Mononuclear cell (primary cell): ENCODE measurements at regions not wholly inside any gene's neighbourhood (a gene's known extent, or its start where the extent isn't known, plus 50 kb on each side); places are given as distances from the start of the nearest gene placed in this dataset.

Experiments
- H3K27me3 ChIP-seq: 2 replicates; pipeline ENCODE4 v1.6.0; 2011; ENCODE audit warnings: low read length, control low read depth; ENCODE audit not compliant: insufficient read depth
- H3K4me1 ChIP-seq: 2 replicates; pipeline ENCODE4 v1.5.1; 2011; ENCODE audit warnings: mild to moderate bottlenecking, low read length, control low read depth; ENCODE audit not compliant: insufficient read depth
- H3K4me3 ChIP-seq: 2 replicates; pipeline ENCODE4 v1.5.1; 2011; ENCODE audit warnings: mild to moderate bottlenecking, low read length, moderate library complexity
- H3K9me3 ChIP-seq: 2 replicates; pipeline ENCODE4 v1.5.1; 2011; ENCODE audit warnings: low read depth, mild to moderate bottlenecking, control low read depth, low read length

- Histone ChIP-seq H3K9me3 (no peaks in the 10 kb centered on the region), H3K4me3 (no peak overlapping the region), H3K4me1 (peaks cover 25% of the 10 kb centered on the region), H3K27me3 (peaks cover 6% of the 10 kb centered on the region)
These were observed 108.9 kb upstream of the CLMP start for GRCh38 chr11:123303924-123304323.

DNA sequence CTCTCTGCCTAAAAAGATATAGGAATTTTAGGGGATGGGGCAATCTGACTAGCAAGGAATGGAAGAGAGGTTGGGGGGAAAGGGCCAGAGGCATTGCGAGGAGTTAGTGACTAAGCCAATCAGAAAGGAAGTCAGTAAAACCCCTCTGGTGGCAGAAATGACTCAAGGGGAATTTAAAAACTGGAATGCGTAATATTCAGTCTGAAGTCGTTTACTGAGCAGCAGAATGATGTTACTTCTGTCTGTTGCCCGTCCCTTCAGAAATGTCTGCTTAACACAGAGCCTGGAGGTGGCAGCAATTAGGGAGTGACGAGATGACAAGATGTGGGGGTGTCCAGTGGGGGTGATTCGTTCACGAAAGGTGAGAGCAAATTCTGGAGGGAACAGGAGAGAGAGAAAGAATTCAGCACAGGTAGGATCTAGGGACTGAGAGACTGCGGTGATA, 107.7 kb upstream of the CLMP start:
- peaks cover 6% of the 10 kb centered on the region for H3K27me3 ChIP-seq
- no peak overlapping the region for H3K4me3 ChIP-seq
- peaks cover 25% of the 10 kb centered on the region for H3K4me1 ChIP-seq
- H3K9me3 ChIP-seq = no peaks in the 10 kb centered on the region

- Histone ChIP-seq H3K4me3 (peak overlapping the region; percentile 22), H3K4me1 (peaks cover 25% of the 10 kb centered on the region), H3K27me3 (peaks cover 6% of the 10 kb centered on the region), H3K9me3 (no peaks in the 10 kb centered on the region)
These were observed 106.8 kb upstream of the CLMP start for GRCh38 chr11:123301696-123302400.

GRCh38 chr11:123301013-123301591, 106.1 kb upstream of the CLMP start:
- peaks cover 25% of the 10 kb centered on the region for H3K4me1 ChIP-seq
- H3K27me3 ChIP-seq = peaks cover 6% of the 10 kb centered on the region
- H3K4me3 ChIP-seq = no peak overlapping the region
- H3K9me3 ChIP-seq = no peaks in the 10 kb centered on the region

DNA sequence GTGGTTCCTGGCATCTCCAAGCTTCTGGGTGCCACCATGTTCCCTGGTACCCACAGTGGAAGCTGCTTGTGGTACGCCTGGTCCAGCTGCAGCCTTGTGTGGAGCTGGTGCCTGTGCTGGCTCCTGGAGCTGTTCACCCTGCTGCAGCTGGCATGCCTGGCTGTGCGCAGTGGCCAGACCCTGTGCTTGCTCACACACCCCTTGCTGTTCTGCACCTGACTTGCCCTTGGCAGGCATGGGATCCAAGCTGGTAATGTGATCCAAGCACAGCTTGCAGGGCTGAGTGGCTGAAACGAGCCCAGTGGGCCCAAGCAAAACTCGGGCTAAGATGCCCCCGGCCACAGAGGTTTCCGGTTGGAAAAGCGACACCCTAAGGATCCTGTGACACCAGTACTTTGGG, 104.7 kb upstream of the CLMP start:
- peaks cover 25% of the 10 kb centered on the region for H3K4me1 ChIP-seq
- no peak overlapping the region for H3K4me3 ChIP-seq
- no peaks in the 10 kb centered on the region for H3K9me3 ChIP-seq
- H3K27me3 ChIP-seq = peaks cover 6% of the 10 kb centered on the region

GRCh38 chr11:123298488-123299447, 103.7 kb upstream of the CLMP start:
- H3K4me1 ChIP-seq = peaks cover 25% of the 10 kb centered on the region
- H3K27me3 ChIP-seq = peaks cover 6% of the 10 kb centered on the region

GRCh38 chr11:123292647-123293046, 97.6 kb upstream of the CLMP start:
- H3K9me3 ChIP-seq = no peaks in the 10 kb centered on the region
- H3K27me3 ChIP-seq = no peaks in the 10 kb centered on the region
- no peak overlapping the region for H3K4me3 ChIP-seq
- H3K4me1 ChIP-seq = no peaks in the 10 kb centered on the region

More at GRCh38 chr11:123298488-123299447, 103.7 kb upstream of the CLMP start:
- Histone ChIP-seq H3K4me3 (no peak overlapping the region), H3K9me3 (no peaks in the 10 kb centered on the region)

- no peak overlapping the region for H3K4me3 ChIP-seq
- H3K9me3 ChIP-seq = no peaks in the 10 kb centered on the region
- H3K27me3 ChIP-seq = no peaks in the 10 kb centered on the region
- no peaks in the 10 kb centered on the region for H3K4me1 ChIP-seq
These were observed 96.3 kb upstream of the CLMP start for GRCh38 chr11:123291201-123291869.

DNA sequence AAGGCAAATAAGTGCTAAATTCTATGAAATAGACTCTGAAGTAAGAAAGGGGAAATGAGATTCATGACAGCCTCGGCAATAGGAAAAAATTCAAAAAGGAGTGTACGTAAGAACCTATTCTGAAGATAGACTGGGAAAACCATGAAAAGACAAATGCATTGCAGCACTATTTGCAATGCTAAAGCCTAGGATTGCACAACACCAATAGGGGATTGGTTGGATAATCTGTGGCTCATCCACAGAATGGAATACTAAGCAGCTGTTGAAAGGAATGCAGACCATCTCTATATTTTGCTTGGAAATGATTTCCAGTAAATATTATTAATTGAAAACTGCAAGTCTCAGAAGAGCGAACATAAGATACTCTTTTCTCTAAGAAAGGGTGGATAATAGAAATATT, 91.7 kb upstream of the CLMP start:
- Histone ChIP-seq H3K27me3 (no peaks in the 10 kb centered on the region), H3K4me3 (no peak overlapping the region), H3K9me3 (no peaks in the 10 kb centered on the region), H3K4me1 (no peaks in the 10 kb centered on the region)

- Histone ChIP-seq H3K4me1 (no peaks in the 10 kb centered on the region), H3K27me3 (no peaks in the 10 kb centered on the region), H3K4me3 (no peak overlapping the region), H3K9me3 (no peaks in the 10 kb centered on the region)
These were observed 91.2 kb upstream of the CLMP start for GRCh38 chr11:123286255-123286654.

- no peaks in the 10 kb centered on the region for H3K27me3 ChIP-seq
- no peak overlapping the region for H3K4me3 ChIP-seq
- no peaks in the 10 kb centered on the region for H3K9me3 ChIP-seq
- no peaks in the 10 kb centered on the region for H3K4me1 ChIP-seq
These were observed 89.4 kb upstream of the CLMP start for GRCh38 chr11:123284454-123284853.

DNA sequence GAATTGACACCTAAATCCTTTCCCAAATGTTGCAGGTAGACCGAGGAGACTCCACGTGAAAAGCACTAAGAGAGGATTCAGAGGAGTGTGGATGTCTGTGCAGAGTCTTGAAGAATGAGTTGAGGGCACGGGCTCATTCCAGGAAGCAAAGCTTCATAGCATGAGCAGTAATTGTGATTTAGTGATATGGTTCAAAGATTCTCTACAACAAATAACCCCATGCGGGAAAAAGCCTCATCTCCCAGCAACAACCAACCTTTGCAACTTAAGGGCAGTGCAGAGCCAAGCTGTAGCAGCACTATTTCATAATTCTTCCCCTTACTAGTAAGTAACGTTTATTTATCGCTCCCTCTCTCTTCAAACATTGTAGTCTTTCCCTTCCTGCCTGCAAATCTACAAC, 87.5 kb upstream of the CLMP start:
- no peaks in the 10 kb centered on the region for H3K9me3 ChIP-seq
- no peak overlapping the region for H3K4me3 ChIP-seq
- H3K4me1 ChIP-seq = no peaks in the 10 kb centered on the region
- no peaks in the 10 kb centered on the region for H3K27me3 ChIP-seq

- Histone ChIP-seq H3K4me3 (no peak overlapping the region), H3K4me1 (no peaks in the 10 kb centered on the region), H3K9me3 (no peaks in the 10 kb centered on the region), H3K27me3 (no peaks in the 10 kb centered on the region)
These were observed 78.6 kb upstream of the CLMP start for GRCh38 chr11:123273616-123274015.

GRCh38 chr11:123272565-123272964, 77.5 kb upstream of the CLMP start:
- H3K27me3 ChIP-seq = no peaks in the 10 kb centered on the region
- no peaks in the 10 kb centered on the region for H3K9me3 ChIP-seq
- H3K4me3 ChIP-seq = no peak overlapping the region
- H3K4me1 ChIP-seq = no peaks in the 10 kb centered on the region

DNA sequence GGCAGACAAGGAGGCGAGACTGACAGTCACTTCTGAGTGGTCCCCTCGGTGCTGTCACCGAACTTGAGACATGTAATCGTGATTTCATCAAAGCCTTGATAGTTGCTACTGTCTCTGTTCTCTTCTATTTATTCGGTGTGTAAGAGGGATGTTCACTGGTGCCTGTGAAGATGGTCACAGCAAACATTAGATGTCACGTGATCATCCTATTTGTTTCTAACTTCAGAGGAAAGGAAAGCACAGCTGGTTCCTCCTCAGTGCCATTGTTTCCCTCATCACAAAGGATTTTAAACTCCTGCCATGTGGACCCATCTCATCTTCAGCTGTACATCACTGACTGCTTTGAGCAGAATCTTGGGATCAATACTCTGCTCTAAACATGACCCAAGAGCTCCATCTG, 73.1 kb upstream of the CLMP start:
- Histone ChIP-seq H3K4me1 (peaks cover 15% of the 10 kb centered on the region), H3K27me3 (no peaks in the 10 kb centered on the region), H3K9me3 (no peaks in the 10 kb centered on the region), H3K4me3 (no peak overlapping the region)
